ENCODE measurements at regions not wholly inside any gene's neighbourhood (a gene's known extent, or its start where the extent isn't known, plus 50 kb on each side); places are given as distances from the start of the nearest gene placed in this dataset.

GRCh38 chr14:38044710-38045109 lies 163.0 kb upstream of the SSTR1 start:
- TF ChIP-seq CTCF (IDR thresholded peaks at IDR 0.05), result no peak

- no peak for TF ChIP-seq CTCF (IDR thresholded peaks at IDR 0.05)
Observed at GRCh38 chr14:38045461-38045860, 162.2 kb upstream of the SSTR1 start.

GRCh38 chr14:38046160-38046559 lies 161.5 kb upstream of the SSTR1 start:
- TF ChIP-seq CTCF (IDR thresholded peaks at IDR 0.05), result no peak

- TF ChIP-seq CTCF (IDR thresholded peaks at IDR 0.05), result no peak
Observed at GRCh38 chr14:38047195-38047902, 160.4 kb upstream of the SSTR1 start.

- no peak for TF ChIP-seq CTCF (IDR thresholded peaks at IDR 0.05)
Observed at GRCh38 chr14:38053666-38054065, 154.0 kb upstream of the SSTR1 start.

GRCh38 chr14:38056270-38056669 lies 151.4 kb upstream of the SSTR1 start:
- TF ChIP-seq CTCF (IDR thresholded peaks at IDR 0.05), result no peak

- no peak for TF ChIP-seq CTCF (IDR thresholded peaks at IDR 0.05)
Observed at GRCh38 chr14:38063711-38064320, 143.9 kb upstream of the SSTR1 start.

All from LNCAP (cell line).